ENCODE measurements at regions not wholly inside any gene's neighbourhood (a gene's known extent, or its start where the extent isn't known, plus 50 kb on each side); places are given as distances from the start of the nearest gene placed in this dataset.

GRCh38 chr6:39998126-39998525 lies 63.9 kb upstream of the MOCS1 start (continued):
- TF ChIP-seq, protein P1, sequence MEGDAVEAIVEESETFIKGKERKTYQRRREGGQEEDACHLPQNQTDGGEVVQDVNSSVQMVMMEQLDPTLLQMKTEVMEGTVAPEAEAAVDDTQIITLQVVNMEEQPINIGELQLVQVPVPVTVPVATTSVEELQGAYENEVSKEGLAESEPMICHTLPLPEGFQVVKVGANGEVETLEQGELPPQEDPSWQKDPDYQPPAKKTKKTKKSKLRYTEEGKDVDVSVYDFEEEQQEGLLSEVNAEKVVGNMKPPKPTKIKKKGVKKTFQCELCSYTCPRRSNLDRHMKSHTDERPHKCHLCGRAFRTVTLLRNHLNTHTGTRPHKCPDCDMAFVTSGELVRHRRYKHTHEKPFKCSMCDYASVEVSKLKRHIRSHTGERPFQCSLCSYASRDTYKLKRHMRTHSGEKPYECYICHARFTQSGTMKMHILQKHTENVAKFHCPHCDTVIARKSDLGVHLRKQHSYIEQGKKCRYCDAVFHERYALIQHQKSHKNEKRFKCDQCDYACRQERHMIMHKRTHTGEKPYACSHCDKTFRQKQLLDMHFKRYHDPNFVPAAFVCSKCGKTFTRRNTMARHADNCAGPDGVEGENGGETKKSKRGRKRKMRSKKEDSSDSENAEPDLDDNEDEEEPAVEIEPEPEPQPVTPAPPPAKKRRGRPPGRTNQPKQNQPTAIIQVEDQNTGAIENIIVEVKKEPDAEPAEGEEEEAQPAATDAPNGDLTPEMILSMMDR (IDR thresholded peaks at IDR 0.05; ENCODE audit: low read depth, low read length, missing input control) = no peak
- no peak for TF ChIP-seq RAD21 (IDR thresholded peaks at IDR 0.05)
- TF ChIP-seq RXRA (IDR thresholded peaks at IDR 0.05) = no peak
- TF ChIP-seq HNF4G (IDR thresholded peaks at IDR 0.05) = no peak
- no peak for TF ChIP-seq EGR1 (IDR thresholded peaks at IDR 0.05; ENCODE audit: low read depth in 2 of 2)
- no peak for TF ChIP-seq HNF4A (conservative IDR thresholded peaks at IDR 0.05)
- TF ChIP-seq TAF1 (conservative IDR thresholded peaks at IDR 0.05) = no peak
- TF ChIP-seq, protein P2, sequence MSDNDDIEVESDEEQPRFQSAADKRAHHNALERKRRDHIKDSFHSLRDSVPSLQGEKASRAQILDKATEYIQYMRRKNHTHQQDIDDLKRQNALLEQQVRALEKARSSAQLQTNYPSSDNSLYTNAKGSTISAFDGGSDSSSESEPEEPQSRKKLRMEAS (IDR thresholded peaks at IDR 0.05) = no peak
- TF ChIP-seq ZBTB33 (IDR thresholded peaks at IDR 0.05) = no peak

DNA sequence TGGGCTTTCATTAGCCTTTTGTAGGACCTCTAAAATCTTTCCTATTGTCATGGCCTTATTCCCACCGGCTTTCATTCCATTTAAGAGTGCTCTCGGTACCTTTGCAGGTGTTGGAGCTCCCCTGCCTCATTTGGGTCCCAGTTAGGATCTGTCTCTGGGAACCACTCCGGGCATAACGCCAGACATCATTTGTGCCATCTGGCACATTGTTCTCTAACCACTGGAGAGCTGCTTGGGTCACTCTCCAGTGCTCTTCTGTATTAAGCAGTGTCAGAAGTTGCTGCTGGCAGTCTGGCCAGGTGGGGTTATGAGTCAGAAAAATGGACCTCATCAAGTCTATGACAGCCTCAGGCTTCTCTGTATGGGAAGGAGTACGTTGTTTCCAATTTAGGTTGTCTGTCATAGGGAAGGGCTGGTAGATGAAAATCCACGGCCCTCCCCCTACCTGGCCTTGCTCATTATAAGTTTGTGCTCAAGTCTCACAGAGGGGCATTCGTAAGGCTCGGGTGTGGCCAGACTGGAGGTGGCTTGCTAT lies 62.9 kb upstream of the MOCS1 start:
- Histone ChIP-seq H3K4me1 (ENCODE audit: control insufficient read depth in 4 of 4, insufficient read depth in 4 of 4, low read length in 3 of 4) (no peaks in the 10 kb centered on the region), H3K4me3 (ENCODE audit: low read depth in 1 of 3, low read length in 3 of 3) (no peak overlapping the region), H3K27ac (ENCODE audit: low read depth in 1 of 2, low read length in 2 of 2) (no peak overlapping the region), H3K9ac (ENCODE audit: low read depth in 1 of 2, low read length in 2 of 2) (no peak overlapping the region), H3K9me3 (ENCODE audit: control insufficient read depth in 4 of 4, low read length in 3 of 4) (peaks cover 0 to 13% (median 5%) of the 10 kb centered on the region in 4 donors), H3K27me3 (ENCODE audit: control insufficient read depth in 4 of 4, insufficient read depth in 4 of 4, low read length in 3 of 4) (no peaks in the 10 kb centered on the region), H3K36me3 (ENCODE audit: control insufficient read depth in 4 of 4, insufficient read depth in 3 of 4, low read depth in 1 of 4, low read length in 3 of 4) (no peaks in the 10 kb centered on the region)
- TF ChIP-seq EGR1 (IDR thresholded peaks at IDR 0.05; ENCODE audit: low read depth in 2 of 2) = no peak
- TF ChIP-seq HNF4A (conservative IDR thresholded peaks at IDR 0.05) = no peak
- no peak for TF ChIP-seq YY1 (IDR thresholded peaks at IDR 0.05)
- no peak for DNase-seq (ENCODE audit: low spot score)
- WGBS = 88% methylated on average over 8 of the region's 8 CpGs

DNA sequence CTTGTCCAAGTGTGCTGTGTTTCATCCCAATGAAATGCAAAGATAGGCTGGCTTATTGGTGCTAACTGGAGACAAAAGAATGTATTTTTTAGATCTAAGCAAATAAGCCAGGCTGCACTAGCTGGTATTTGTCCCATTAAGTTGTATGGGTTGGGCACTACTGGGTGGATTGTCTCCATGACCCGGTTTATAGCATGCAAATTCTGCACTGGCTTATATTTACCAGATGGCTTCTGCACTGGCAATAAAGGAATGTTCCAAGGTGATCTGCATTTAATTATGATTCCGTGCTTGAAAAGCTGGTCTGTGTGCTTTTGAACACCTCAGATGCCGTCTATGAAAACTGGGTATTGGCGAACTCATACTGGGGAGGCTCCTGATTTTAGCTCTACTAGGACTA lies 61.4 kb upstream of the MOCS1 start:
- 87% methylated on average over 4 of the region's 4 CpGs for WGBS
- Histone ChIP-seq H3K27me3 (ENCODE audit: control insufficient read depth in 4 of 4, insufficient read depth in 4 of 4, low read length in 3 of 4) (no peaks in the 10 kb centered on the region), H3K36me3 (ENCODE audit: control insufficient read depth in 4 of 4, insufficient read depth in 3 of 4, low read depth in 1 of 4, low read length in 3 of 4) (no peaks in the 10 kb centered on the region), H3K4me1 (ENCODE audit: control insufficient read depth in 4 of 4, insufficient read depth in 4 of 4, low read length in 3 of 4) (no peaks in the 10 kb centered on the region), H3K27ac (ENCODE audit: low read depth in 1 of 2, low read length in 2 of 2) (no peak overlapping the region), H3K4me3 (ENCODE audit: low read depth in 1 of 3, low read length in 3 of 3) (no peak overlapping the region), H3K9ac (ENCODE audit: low read depth in 1 of 2, low read length in 2 of 2) (no peak overlapping the region), H3K9me3 (ENCODE audit: control insufficient read depth in 4 of 4, low read length in 3 of 4) (peaks cover 0 to 13% (median 5%) of the 10 kb centered on the region in 4 donors)
- DNase-seq (ENCODE audit: low spot score) = no peak
- TF ChIP-seq ZBTB33 (IDR thresholded peaks at IDR 0.05) (no peak), HNF4G (IDR thresholded peaks at IDR 0.05) (no peak)
